Activated CD4-positive, alpha-beta T cell treated with anti-CD3 and anti-CD28 coated beads, Interleukin-2, amount 10 ng/mL, durations not matched to agents 7 days and 5 days (primary cell): ENCODE measurements at regions not wholly inside any gene's neighbourhood (a gene's known extent, or its start where the extent isn't known, plus 50 kb on each side); places are given as distances from the start of the nearest gene placed in this dataset.
"Not testable (repeated sequence)": the region's sequence is repeated elsewhere in the genome, so short reads cannot be mapped to it uniquely, and the experiment has no call there.

Experiments
- CTCF ChIA-PET: fragments of 350-600 bp; sonication (Branson Sonifier 250); formaldehyde crosslinking; loops from one replicate; lab custom pipeline; 2021; ENCODE audit warnings: antibody characterized with exemption; lab: Charles Lee
- POLR2A ChIA-PET: fragments of 350-600 bp; sonication (Branson Sonifier 250); formaldehyde crosslinking; loops from one replicate; lab custom pipeline; 2021; ENCODE audit warnings: antibody characterized with exemption; lab: Charles Lee
- DNase-seq: peaks from one replicate; pipeline ENCODE4 v3.0.0-alpha.2; 2020
- H3K27ac Mint-ChIP-seq: one replicate; pipeline ENCODE4 v1.8.0; 2021; ENCODE audit warnings: mild to moderate bottlenecking, moderate library complexity, mixed read lengths
- H3K27me3 Mint-ChIP-seq: one replicate; pipeline ENCODE4 v1.8.0; 2021; ENCODE audit warnings: mixed read lengths
- H3K36me3 Mint-ChIP-seq: one replicate; pipeline ENCODE4 v1.8.0; 2021; ENCODE audit warnings: low read depth, mixed read lengths
- H3K4me1 Mint-ChIP-seq: one replicate; pipeline ENCODE4 v1.8.0; 2021; ENCODE audit warnings: mixed read lengths
- H3K4me3 Mint-ChIP-seq: one replicate; pipeline ENCODE4 v1.8.0; 2021; ENCODE audit warnings: mild to moderate bottlenecking, moderate library complexity, mixed read lengths
- H3K9me3 Mint-ChIP-seq: one replicate; pipeline ENCODE4 v1.8.0; 2021; ENCODE audit warnings: mixed read lengths

- CTCF ChIA-PET: no interaction called here
- Mint-ChIP-seq H3K27me3 (no peaks in the 10 kb centered on the region), H3K4me3 (no peak overlapping the region), H3K9me3 (peaks cover under 1% of the 10 kb centered on the region), H3K4me1 (no peaks in the 10 kb centered on the region), H3K36me3 (no peaks in the 10 kb centered on the region), H3K27ac (no peak overlapping the region)
- DNase-seq: no peak
- POLR2A ChIA-PET: no interaction called here
Measured at GRCh38 chr10:53091574-53091973, 319.0 kb upstream of the MBL2 start.

- no peak overlapping the region for H3K27ac Mint-ChIP-seq
- ChIA-PET POLR2A (no interaction called here), CTCF (no interaction called here)
- DNase-seq: no peak
- no peaks in the 10 kb centered on the region for H3K4me1 Mint-ChIP-seq
- no peaks in the 10 kb centered on the region for H3K36me3 Mint-ChIP-seq
- H3K27me3 Mint-ChIP-seq: no peaks in the 10 kb centered on the region
- no peak overlapping the region for H3K4me3 Mint-ChIP-seq
- peaks cover 7% of the 10 kb centered on the region for H3K9me3 Mint-ChIP-seq
Measured at GRCh38 chr10:53088961-53089360, 316.4 kb upstream of the MBL2 start.

GRCh38 chr10:53079283-53079682, 306.7 kb upstream of the MBL2 start:
- Mint-ChIP-seq H3K9me3 (no peaks in the 10 kb centered on the region), H3K27me3 (no peaks in the 10 kb centered on the region), H3K27ac (no peak overlapping the region), H3K4me3 (no peak overlapping the region), H3K4me1 (no peaks in the 10 kb centered on the region), H3K36me3 (no peaks in the 10 kb centered on the region)
- ChIA-PET POLR2A (no interaction called here), CTCF (no interaction called here)
- DNase-seq: no peak

- Mint-ChIP-seq H3K27ac (no peak overlapping the region), H3K27me3 (no peaks in the 10 kb centered on the region), H3K4me1 (no peaks in the 10 kb centered on the region), H3K9me3 (no peaks in the 10 kb centered on the region), H3K4me3 (no peak overlapping the region), H3K36me3 (no peaks in the 10 kb centered on the region)
- ChIA-PET CTCF (no interaction called here), POLR2A (no interaction called here)
- DNase-seq: no peak
Measured at GRCh38 chr10:53076948-53077347, 304.4 kb upstream of the MBL2 start.

- no peak overlapping the region for H3K27ac Mint-ChIP-seq
- H3K36me3 Mint-ChIP-seq: no peaks in the 10 kb centered on the region
- DNase-seq: no peak
- H3K4me3 Mint-ChIP-seq: no peak overlapping the region
- POLR2A ChIA-PET: no interaction called here
- CTCF ChIA-PET: no interaction called here
- H3K4me1 Mint-ChIP-seq: no peaks in the 10 kb centered on the region
- H3K9me3 Mint-ChIP-seq: no peaks in the 10 kb centered on the region
- no peaks in the 10 kb centered on the region for H3K27me3 Mint-ChIP-seq
Measured at GRCh38 chr10:53075469-53075868, 302.9 kb upstream of the MBL2 start.

GRCh38 chr10:53072144-53072543, 299.6 kb upstream of the MBL2 start:
- no peaks in the 10 kb centered on the region for H3K9me3 Mint-ChIP-seq
- H3K4me1 Mint-ChIP-seq: no peaks in the 10 kb centered on the region
- no peak overlapping the region for H3K4me3 Mint-ChIP-seq
- no peak overlapping the region for H3K27ac Mint-ChIP-seq
- H3K36me3 Mint-ChIP-seq: no peaks in the 10 kb centered on the region
- H3K27me3 Mint-ChIP-seq: no peaks in the 10 kb centered on the region
- CTCF ChIA-PET: no interaction called here
- no peak for DNase-seq
- POLR2A ChIA-PET: no interaction called here

- H3K27ac Mint-ChIP-seq: no peak overlapping the region
- ChIA-PET CTCF (no interaction called here), POLR2A (no interaction called here)
- H3K4me1 Mint-ChIP-seq: no peaks in the 10 kb centered on the region
- H3K27me3 Mint-ChIP-seq: no peaks in the 10 kb centered on the region
- no peak for DNase-seq
- H3K4me3 Mint-ChIP-seq: no peak overlapping the region
- no peaks in the 10 kb centered on the region for H3K36me3 Mint-ChIP-seq
- no peaks in the 10 kb centered on the region for H3K9me3 Mint-ChIP-seq
Measured at GRCh38 chr10:53071505-53072125, 299.0 kb upstream of the MBL2 start.

- Mint-ChIP-seq H3K36me3 (no peaks in the 10 kb centered on the region), H3K27ac (no peak overlapping the region), H3K9me3 (no peaks in the 10 kb centered on the region), H3K27me3 (no peaks in the 10 kb centered on the region), H3K4me3 (no peak overlapping the region), H3K4me1 (no peaks in the 10 kb centered on the region)
- POLR2A ChIA-PET: no interaction called here
- CTCF ChIA-PET: interaction anchor here (0.7 kb wide), 1 partner anchor 401 kb away, joined by 3 read pairs; no protein-coding TSS in a partner anchor
- no peak for DNase-seq
Measured at GRCh38 chr10:53069013-53069412, 296.4 kb upstream of the MBL2 start.

- Mint-ChIP-seq H3K9me3 (no peaks in the 10 kb centered on the region), H3K36me3 (no peaks in the 10 kb centered on the region), H3K4me3 (no peak overlapping the region), H3K27me3 (no peaks in the 10 kb centered on the region), H3K4me1 (no peaks in the 10 kb centered on the region), H3K27ac (no peak overlapping the region)
- CTCF ChIA-PET: no interaction called here
- POLR2A ChIA-PET: no interaction called here
- no peak for DNase-seq
Measured at GRCh38 chr10:53064614-53065013, 292.0 kb upstream of the MBL2 start.

GRCh38 chr10:53063805-53064204, 291.2 kb upstream of the MBL2 start:
- no peaks in the 10 kb centered on the region for H3K27me3 Mint-ChIP-seq
- H3K27ac Mint-ChIP-seq: no peak overlapping the region
- POLR2A ChIA-PET: no interaction called here

GRCh38 chr10:53052521-53053164, 280.1 kb upstream of the MBL2 start:
- ChIA-PET CTCF (no interaction called here), POLR2A (no interaction called here)
- Mint-ChIP-seq H3K4me3 (no peak overlapping the region), H3K27ac (no peak overlapping the region), H3K36me3 (no peaks in the 10 kb centered on the region), H3K4me1 (no peaks in the 10 kb centered on the region), H3K27me3 (no peaks in the 10 kb centered on the region), H3K9me3 (no peaks in the 10 kb centered on the region)
- no peak for DNase-seq

More at GRCh38 chr10:53063805-53064204, 291.2 kb upstream of the MBL2 start:
- DNase-seq: no peak
- H3K4me3 Mint-ChIP-seq: no peak overlapping the region
- CTCF ChIA-PET: no interaction called here
- H3K4me1 Mint-ChIP-seq: no peaks in the 10 kb centered on the region
- no peaks in the 10 kb centered on the region for H3K9me3 Mint-ChIP-seq
- no peaks in the 10 kb centered on the region for H3K36me3 Mint-ChIP-seq

GRCh38 chr10:53045315-53045714, 272.7 kb upstream of the MBL2 start:
- CTCF ChIA-PET: no interaction called here
- no peak overlapping the region for H3K4me3 Mint-ChIP-seq

GRCh38 chr10:53035823-53036222, 263.2 kb upstream of the MBL2 start:
- H3K36me3 Mint-ChIP-seq, H3K4me3 Mint-ChIP-seq, H3K27ac Mint-ChIP-seq, DNase-seq, H3K9me3 Mint-ChIP-seq, H3K27me3 Mint-ChIP-seq, H3K4me1 Mint-ChIP-seq, CTCF ChIA-PET: not testable (repeated sequence)
- POLR2A ChIA-PET: interaction anchor here (0.6 kb wide), 1 partner anchor 375 kb away, joined by 3 read pairs; no protein-coding TSS in a partner anchor

More at GRCh38 chr10:53045315-53045714, 272.7 kb upstream of the MBL2 start:
- Mint-ChIP-seq H3K27me3 (no peaks in the 10 kb centered on the region), H3K36me3 (no peaks in the 10 kb centered on the region), H3K9me3 (no peaks in the 10 kb centered on the region), H3K4me1 (no peaks in the 10 kb centered on the region), H3K27ac (no peak overlapping the region)
- no peak for DNase-seq
- POLR2A ChIA-PET: no interaction called here

GRCh38 chr10:53033396-53033795, 260.8 kb upstream of the MBL2 start:
- Mint-ChIP-seq H3K9me3 (no peaks in the 10 kb centered on the region), H3K4me3 (no peak overlapping the region), H3K36me3 (no peaks in the 10 kb centered on the region), H3K4me1 (no peaks in the 10 kb centered on the region), H3K27me3 (no peaks in the 10 kb centered on the region), H3K27ac (no peak overlapping the region)
- CTCF ChIA-PET: no interaction called here
- DNase-seq: no peak
- POLR2A ChIA-PET: no interaction called here
